HG03097 (cell line): ENCODE measurements at regions not wholly inside any gene's neighbourhood (a gene's known extent, or its start where the extent isn't known, plus 50 kb on each side); places are given as distances from the start of the nearest gene placed in this dataset.

Experiments
- ATAC-seq: cut with Tn5 transposase; IDR thresholded peaks from one replicate; pipeline ENCODE4 v1.9.1; 2021; ENCODE audit not compliant: unreplicated experiment, low FRiP score

DNA sequence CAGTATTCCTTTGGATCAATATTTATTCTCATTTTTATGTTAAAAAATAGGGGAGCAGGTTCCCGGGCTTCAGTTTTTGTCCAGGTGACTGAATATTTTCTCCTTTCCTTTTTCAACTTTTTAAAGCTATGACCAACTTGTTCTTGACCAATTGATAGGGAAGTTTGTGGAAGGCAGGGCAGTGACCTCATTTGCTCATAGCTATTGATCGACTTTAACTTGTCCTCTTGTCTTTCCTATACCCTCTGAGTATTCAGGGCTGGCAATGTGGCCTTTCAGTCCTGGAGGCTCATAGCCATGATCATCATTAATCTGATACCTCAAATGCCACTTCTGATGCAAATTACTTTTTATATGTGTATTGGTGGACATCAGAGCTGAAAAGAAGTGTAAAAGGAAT, 448.8 kb downstream of the KIF16B start:
- ATAC-seq = no peak

DNA sequence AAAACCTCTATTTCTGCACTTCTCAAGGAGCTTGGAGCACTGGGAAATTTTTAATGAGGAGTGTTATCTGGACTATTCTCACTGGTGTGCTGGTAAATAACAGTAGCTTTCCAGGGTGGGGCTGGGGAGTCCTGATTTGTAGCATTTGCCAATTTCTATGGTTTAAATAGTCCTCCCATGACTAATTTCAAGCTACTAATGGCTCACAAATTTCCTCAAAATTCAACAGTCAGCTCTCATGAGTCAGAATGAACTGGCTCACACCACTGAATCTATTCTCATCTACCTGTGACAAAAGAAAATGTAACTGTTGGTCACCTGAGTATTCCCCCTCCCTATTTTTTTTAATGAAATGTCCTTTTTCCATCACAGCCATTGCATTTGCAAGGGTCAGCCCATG, 449.6 kb downstream of the KIF16B start:
- ATAC-seq = no peak

DNA sequence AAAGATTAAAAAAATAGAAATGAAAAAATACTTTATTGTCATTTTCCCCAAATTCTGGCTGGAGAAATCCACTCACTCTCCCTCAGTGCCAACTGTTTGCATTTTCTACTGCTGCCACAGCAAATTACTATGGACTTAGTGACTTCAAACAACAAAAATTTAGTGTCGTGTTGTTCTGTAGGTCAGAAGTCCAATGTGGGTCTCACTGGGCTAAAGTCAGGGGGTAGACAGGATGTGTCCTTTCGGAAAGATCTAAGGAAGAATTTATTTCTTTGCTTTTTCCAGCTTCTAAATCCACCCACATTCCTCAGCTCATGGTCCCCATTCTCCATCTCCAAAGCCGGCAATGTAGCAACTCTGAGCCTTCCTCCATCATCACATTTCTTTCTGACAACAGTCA, 453.3 kb downstream of the KIF16B start:
- no peak for ATAC-seq

DNA sequence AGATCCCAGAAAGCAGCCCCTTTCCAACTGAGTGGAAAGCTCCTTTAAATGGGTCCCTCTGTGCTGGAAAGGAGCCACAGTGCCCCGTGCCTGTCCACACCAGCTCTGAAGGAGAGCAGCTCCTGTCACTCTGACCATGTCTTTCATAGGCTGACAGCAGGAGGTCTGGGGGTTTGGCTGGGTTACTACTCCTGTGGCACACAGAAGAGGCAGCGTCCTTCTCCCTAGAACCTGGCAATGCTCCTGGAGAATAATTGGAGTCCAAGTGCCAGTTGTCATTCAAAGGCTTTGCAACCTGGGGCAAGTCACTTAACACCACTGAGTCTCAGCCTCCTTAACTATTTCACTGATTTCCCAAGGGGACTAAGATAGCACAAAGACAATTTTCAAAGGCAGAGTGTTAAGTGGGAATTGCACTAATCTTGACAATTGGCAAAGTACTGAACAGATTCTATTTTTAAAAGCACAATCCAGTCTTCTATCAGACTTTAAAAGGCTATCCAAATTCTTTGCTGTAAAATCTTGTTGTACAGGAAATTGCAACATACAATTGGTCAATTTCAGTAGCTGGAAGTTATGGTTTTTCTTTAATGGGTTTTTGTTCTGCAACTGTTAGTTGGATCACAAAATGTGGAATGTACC, 457.2 kb downstream of the KIF16B start:
- no peak for ATAC-seq

DNA sequence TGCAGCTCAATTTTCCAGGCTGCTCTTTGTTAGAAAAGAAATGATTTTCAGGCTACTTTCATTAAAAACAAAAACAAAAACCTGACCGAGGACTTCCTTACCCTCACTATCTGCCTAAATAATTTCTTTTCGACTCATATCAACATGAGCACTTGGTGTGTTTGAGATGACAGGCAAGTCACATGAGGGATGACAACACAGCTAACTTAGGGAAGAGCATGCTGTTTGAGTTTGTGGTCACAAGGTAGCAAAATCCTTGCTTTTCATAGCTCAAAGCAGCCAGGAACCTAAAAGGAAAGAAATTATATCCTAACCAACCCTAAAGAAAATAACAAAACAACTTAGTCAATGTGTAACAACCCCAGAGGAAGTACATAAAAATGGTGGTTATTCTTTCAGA, 459.5 kb downstream of the KIF16B start:
- no peak for ATAC-seq

DNA sequence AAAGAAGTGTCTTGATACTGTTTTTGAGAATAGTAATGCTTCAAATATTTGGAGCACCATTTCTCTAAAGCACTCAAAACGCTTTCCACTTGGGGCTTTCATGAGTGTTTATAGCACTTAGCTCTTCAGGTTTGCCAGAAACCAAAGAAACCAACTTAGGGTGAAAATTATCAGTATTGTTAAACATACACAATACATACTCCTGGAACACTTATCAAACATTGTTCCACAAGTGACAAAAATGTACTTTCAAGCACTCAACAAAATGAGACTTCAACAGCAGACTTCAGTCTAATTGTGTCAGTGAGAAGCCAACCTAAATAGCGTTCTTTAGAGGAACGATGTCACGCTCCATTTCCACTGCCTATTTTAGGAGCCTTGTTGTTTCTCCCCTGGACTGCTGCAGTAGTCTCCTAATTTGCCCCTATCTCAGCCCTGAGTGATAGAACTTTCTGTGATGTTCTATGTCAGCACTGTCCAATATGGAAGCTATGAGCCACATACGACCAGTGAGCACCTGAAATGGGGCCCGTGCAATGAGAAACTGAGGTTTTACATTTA, 461.3 kb downstream of the KIF16B start:
- no peak for ATAC-seq

DNA sequence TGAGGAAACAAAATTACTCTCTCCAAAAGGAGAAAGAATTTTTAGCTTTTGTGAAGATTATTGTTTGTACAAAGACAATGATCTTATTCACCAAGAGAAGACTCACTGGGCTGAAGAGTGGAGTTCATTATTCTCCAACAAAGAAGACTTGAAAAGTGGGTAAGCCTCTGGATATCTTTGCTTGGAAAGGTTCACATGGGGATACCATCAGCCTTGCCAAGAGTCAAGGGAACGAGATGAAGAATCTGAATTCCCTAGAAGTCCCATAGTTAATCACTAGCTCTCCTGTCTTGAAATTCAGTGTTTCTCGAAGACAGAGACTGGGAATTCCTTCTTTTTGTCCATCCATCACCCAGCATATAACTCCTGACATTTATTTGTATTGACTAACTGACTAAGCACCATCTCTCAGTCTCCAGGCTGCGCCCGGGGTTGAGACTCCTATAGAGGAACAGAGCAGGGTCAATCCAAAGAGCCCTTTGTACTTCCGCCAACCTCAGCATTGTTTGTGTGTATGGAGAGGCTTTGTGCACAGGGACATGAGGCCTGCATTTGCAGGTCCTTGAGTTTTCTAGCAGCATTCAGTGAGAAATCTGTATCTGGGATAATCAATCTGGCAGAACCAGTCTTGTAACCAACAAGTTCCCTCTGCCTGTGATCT, 461.9 kb downstream of the KIF16B start:
- no peak for ATAC-seq

DNA sequence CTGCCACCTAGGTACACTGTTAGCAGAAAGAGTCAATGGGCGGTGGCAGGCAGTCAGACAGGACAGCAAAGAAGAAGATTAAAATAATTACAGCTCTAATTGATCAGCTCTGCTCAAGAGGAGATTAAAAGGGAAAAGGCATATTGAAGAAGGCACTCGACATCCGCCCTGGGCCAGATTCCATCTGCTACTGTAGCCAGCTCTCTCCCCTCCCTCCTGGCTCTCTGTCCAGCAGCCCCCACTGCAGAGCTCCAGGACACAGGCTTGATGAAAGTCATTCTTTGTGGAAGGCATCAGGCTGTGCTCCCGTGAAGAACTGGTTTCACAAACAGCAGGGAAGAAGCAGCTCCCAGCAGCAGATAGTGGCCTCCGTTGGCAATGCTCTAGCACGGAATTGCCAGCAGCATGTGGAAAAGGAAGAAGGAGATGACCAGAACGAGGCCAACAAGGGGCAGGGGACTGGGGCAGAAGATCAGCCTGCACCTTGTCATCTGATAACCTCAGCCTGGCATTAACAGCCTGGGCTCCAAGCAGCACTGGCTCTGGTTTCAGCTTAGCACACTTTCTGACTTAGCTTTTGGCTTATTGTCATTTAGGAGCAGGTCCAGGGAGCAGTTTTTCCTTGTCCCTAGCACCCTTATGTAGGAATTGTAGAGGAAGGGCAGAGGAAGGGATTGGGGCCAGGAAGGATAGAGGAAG, 465.9 kb downstream of the KIF16B start:
- ATAC-seq = no peak

DNA sequence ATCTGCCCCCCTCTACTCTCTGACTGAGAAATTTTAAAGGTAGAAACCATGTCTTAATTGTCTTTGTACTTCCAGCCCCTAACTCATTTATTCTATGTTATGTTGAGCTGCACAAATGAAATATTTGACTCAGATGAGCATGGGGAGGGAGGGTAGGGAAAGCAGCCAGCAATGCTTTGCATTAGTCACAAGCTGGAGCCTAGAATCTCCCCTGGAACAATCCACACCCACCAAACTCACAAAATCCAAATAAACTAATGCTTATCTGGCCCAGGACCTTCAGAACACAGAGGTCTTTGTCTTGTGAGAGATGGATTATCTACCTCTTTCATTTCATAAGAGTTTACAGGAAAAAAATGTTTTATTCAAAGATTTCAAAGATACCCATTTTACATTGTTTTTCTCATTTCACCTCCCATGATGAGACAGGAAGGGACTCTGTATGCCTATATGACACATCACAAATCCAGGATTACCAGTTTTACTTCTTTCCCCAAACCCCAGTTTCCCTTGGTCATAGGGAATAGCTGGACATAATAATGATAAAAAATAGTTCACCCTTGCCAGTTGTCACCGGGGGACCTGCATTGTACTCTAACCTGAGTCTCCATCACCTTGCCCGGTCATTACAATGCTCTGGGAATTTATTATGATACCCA, 466.9 kb downstream of the KIF16B start:
- ATAC-seq = no peak

DNA sequence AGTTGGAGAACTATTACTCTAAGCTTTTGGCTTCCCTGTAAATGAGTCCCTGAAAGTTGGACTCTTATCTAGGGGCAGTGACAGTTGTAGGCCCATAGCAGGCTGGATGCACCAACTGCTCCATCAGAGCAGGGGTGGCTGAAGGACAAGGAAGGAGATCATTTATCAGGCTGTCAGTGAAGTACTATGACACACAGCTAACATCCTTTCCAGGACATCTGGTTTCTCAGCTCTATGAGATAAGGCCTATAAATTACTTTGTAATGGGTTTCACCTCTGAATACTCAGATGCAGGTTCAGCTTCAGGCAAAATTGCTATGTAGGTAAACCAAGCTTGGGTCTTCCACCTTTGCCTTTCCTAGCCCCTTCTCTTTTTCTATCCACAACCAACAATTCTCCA, 468.5 kb downstream of the KIF16B start:
- no peak for ATAC-seq
